BE2C (cell line): ENCODE measurements at regions not wholly inside any gene's neighbourhood (a gene's known extent, or its start where the extent isn't known, plus 50 kb on each side); places are given as distances from the start of the nearest gene placed in this dataset.

ENCODE experiments used
- DNase-seq: peaks from one replicate; pipeline ENCODE4 v3.0.0-alpha.2; 2020
- H3K27me3 ChIP-seq: fragments of 250-450 bp; sonication (Bioruptor Pico); 2 replicates; pipeline ENCODE4 v1.5.1; 2020; ENCODE audit warnings: mild to moderate bottlenecking
- H3K36me3 ChIP-seq: fragments of 250-450 bp; sonication (Bioruptor Pico); 2 replicates; pipeline ENCODE4 v1.5.1; 2020; ENCODE audit warnings: mild to moderate bottlenecking
- H3K4me1 ChIP-seq: fragments of 250-450 bp; sonication (Bioruptor Pico); 2 replicates; pipeline ENCODE4 v1.5.1; 2020
- H3K4me3 ChIP-seq: 2 replicates; pipeline ENCODE4 v1.5.1; 2011; ENCODE audit warnings: low read depth, low read length
- H3K9me3 ChIP-seq: fragments of 250-450 bp; sonication (Bioruptor Pico); 2 replicates; pipeline ENCODE4 v1.5.1; 2020
- CTCF ChIP-seq: IDR thresholded peaks from 2 replicates; pipeline ENCODE4 v1.5.1; 2012; ENCODE audit warnings: mild to moderate bottlenecking, low read depth, low read length

- Histone ChIP-seq H3K36me3 (no peaks in the 10 kb centered on the region), H3K9me3 (no peaks in the 10 kb centered on the region), H3K4me3 (no peak overlapping the region), H3K4me1 (no peaks in the 10 kb centered on the region), H3K27me3 (no peaks in the 10 kb centered on the region)
- TF ChIP-seq CTCF, result no peak
- DNase-seq, result no peak
These were observed 160.3 kb downstream of the EDN1 start for GRCh38 chr6:12450467-12450866.

GRCh38 chr6:12456343-12456742 is 166.2 kb downstream of the EDN1 start:
- no peak for TF ChIP-seq CTCF
- no peak overlapping the region for H3K4me3 ChIP-seq
- no peaks in the 10 kb centered on the region for H3K36me3 ChIP-seq
- no peak for DNase-seq
- H3K4me1 ChIP-seq, result no peaks in the 10 kb centered on the region
- no peaks in the 10 kb centered on the region for H3K27me3 ChIP-seq
- no peaks in the 10 kb centered on the region for H3K9me3 ChIP-seq

- H3K36me3 ChIP-seq, result no peaks in the 10 kb centered on the region
- no peak overlapping the region for H3K4me3 ChIP-seq
- H3K9me3 ChIP-seq, result no peaks in the 10 kb centered on the region
- no peak for TF ChIP-seq CTCF
- no peak for DNase-seq
- no peaks in the 10 kb centered on the region for H3K4me1 ChIP-seq
- H3K27me3 ChIP-seq, result no peaks in the 10 kb centered on the region
These were observed 166.9 kb downstream of the EDN1 start for GRCh38 chr6:12457094-12457493.

GRCh38 chr6:12458558-12458957 is 168.4 kb downstream of the EDN1 start:
- H3K27me3 ChIP-seq, result no peaks in the 10 kb centered on the region

GRCh38 chr6:12459945-12460661 is 169.9 kb downstream of the EDN1 start:
- no peak for TF ChIP-seq CTCF
- DNase-seq, result no peak
- no peaks in the 10 kb centered on the region for H3K27me3 ChIP-seq

More at GRCh38 chr6:12458558-12458957, 168.4 kb downstream of the EDN1 start:
- no peaks in the 10 kb centered on the region for H3K4me1 ChIP-seq
- DNase-seq, result no peak
- no peaks in the 10 kb centered on the region for H3K9me3 ChIP-seq
- H3K36me3 ChIP-seq, result no peaks in the 10 kb centered on the region
- no peak for TF ChIP-seq CTCF
- no peak overlapping the region for H3K4me3 ChIP-seq

More at GRCh38 chr6:12459945-12460661, 169.9 kb downstream of the EDN1 start:
- no peak overlapping the region for H3K4me3 ChIP-seq
- no peaks in the 10 kb centered on the region for H3K4me1 ChIP-seq
- H3K36me3 ChIP-seq, result no peaks in the 10 kb centered on the region
- no peaks in the 10 kb centered on the region for H3K9me3 ChIP-seq
